HEK293 (cell line): ENCODE measurements at regions not wholly inside any gene's neighbourhood (a gene's known extent, or its start where the extent isn't known, plus 50 kb on each side); places are given as distances from the start of the nearest gene placed in this dataset.

Source experiments
- CTCF ChIA-PET: fragments of 350-600 bp; formaldehyde crosslinking; extraction: SDS; loops from one replicate; lab custom pipeline; 2021; ENCODE audit warnings: antibody characterized with exemption; lab: Yijun Ruan, JAX
- POLR2A ChIA-PET: fragments of 300-600 bp; formaldehyde crosslinking; extraction: SDS; loops from one replicate; lab custom pipeline; 2020; ENCODE audit warnings: antibody characterized with exemption, inconsistent platforms; lab: Yijun Ruan, JAX
- H3K27ac ChIP-seq: fragments of 200-500 bp; sonication (Bioruptor generic); 2 replicates; pipeline ENCODE4 v1.5.1; 2014; ENCODE audit warnings: low read depth, low read length, control low read depth, inconsistent platforms; ENCODE audit errors: extremely low read depth
- H3K36me3 ChIP-seq, 2 experiments: fragments of 200-500 bp in 1 of 2; sonication (Bioruptor generic) in 1 of 2; 1 replicate in 1 of 2; 2 replicates in 1 of 2; pipeline ENCODE4 v1.5.1; 2014 to 2017; ENCODE audit warnings: inconsistent platforms in 2 of 2, low read length in 2 of 2; ENCODE audit not compliant: control insufficient read depth in 2 of 2, insufficient read depth in 1 of 2
- H3K4me1 ChIP-seq: fragments of 200-500 bp; sonication (Bioruptor generic); 2 replicates; pipeline ENCODE4 v1.5.1; 2014; ENCODE audit warnings: mild to moderate bottlenecking, low read length, inconsistent platforms; ENCODE audit not compliant: control insufficient read depth, insufficient read depth
- H3K4me3 ChIP-seq: 2 replicates; pipeline ENCODE4 v1.5.1; 2011; ENCODE audit warnings: low read depth, mild to moderate bottlenecking, control low read depth, low read length, moderate library complexity
- H3K9me3 ChIP-seq: fragments of 200-500 bp; sonication (Bioruptor generic); 2 replicates; pipeline ENCODE4 v1.5.1; 2014; ENCODE audit warnings: low read depth, low read length, inconsistent platforms; ENCODE audit not compliant: control insufficient read depth, insufficient read depth
- HOXA7 ChIP-seq: sonication (generic); formaldehyde crosslinking; IDR thresholded peaks from 2 replicates; pipeline ENCODE4 v1.8.1; 2022; ENCODE audit warnings: missing genetic modification reagents, borderline replicate concordance
- KLF9 ChIP-seq: fragments of 450-650 bp; formaldehyde crosslinking; IDR thresholded peaks from 2 replicates; pipeline ENCODE4 v1.5.1; 2016; ENCODE audit warnings: missing biosample characterization, missing genetic modification characterization, low read depth
- WT1 ChIP-seq: fragments of 450-650 bp; formaldehyde crosslinking; IDR thresholded peaks from 2 replicates; pipeline ENCODE4 v1.5.1; 2016; ENCODE audit warnings: missing biosample characterization, missing genetic modification characterization
- ZBTB8A ChIP-seq: fragments of 450-650 bp; formaldehyde crosslinking; IDR thresholded peaks from 2 replicates; pipeline ENCODE4 v1.5.1; 2016; ENCODE audit warnings: missing biosample characterization, missing genetic modification characterization
- ZFP3 ChIP-seq: fragments of 450-650 bp; formaldehyde crosslinking; IDR thresholded peaks from 2 replicates; pipeline ENCODE4 v1.5.1; 2016; ENCODE audit warnings: low read depth, missing biosample characterization, missing genetic modification characterization
- ZNF157 ChIP-seq: fragments of 450-650 bp; formaldehyde crosslinking; IDR thresholded peaks from 2 replicates; pipeline ENCODE4 v1.5.1; 2016; ENCODE audit warnings: missing biosample characterization, missing genetic modification characterization
- ZNF175 ChIP-seq: fragments of 450-650 bp; formaldehyde crosslinking; IDR thresholded peaks from 2 replicates; pipeline ENCODE4 v1.5.1; 2016; ENCODE audit warnings: missing biosample characterization, missing genetic modification characterization
- ZNF211 ChIP-seq: fragments of 450-650 bp; formaldehyde crosslinking; IDR thresholded peaks from 2 replicates; pipeline ENCODE4 v1.5.1; 2016; ENCODE audit warnings: low read depth, missing biosample characterization, missing genetic modification characterization
- ZNF292 ChIP-seq: fragments of 450-650 bp; formaldehyde crosslinking; IDR thresholded peaks from 2 replicates; pipeline ENCODE4 v1.5.1; 2016; ENCODE audit warnings: low read depth, missing biosample characterization, missing genetic modification characterization, borderline replicate concordance
- ZNF311 ChIP-seq: fragments of 450-650 bp; formaldehyde crosslinking; IDR thresholded peaks from 2 replicates; pipeline ENCODE4 v1.5.1; 2017; ENCODE audit warnings: missing biosample characterization, missing genetic modification characterization, borderline replicate concordance
- ZNF521 ChIP-seq: fragments of 450-650 bp; formaldehyde crosslinking; IDR thresholded peaks from 2 replicates; pipeline ENCODE4 v1.5.1; 2017; ENCODE audit warnings: missing biosample characterization, mild to moderate bottlenecking, missing genetic modification characterization
- ZNF544 ChIP-seq: fragments of 450-650 bp; formaldehyde crosslinking; IDR thresholded peaks from 2 replicates; pipeline ENCODE4 v1.5.0; 2017; ENCODE audit warnings: missing biosample characterization, missing genetic modification characterization
- ZNF548 ChIP-seq: fragments of 450-650 bp; formaldehyde crosslinking; IDR thresholded peaks from 2 replicates; pipeline ENCODE4 v1.5.1; 2016; ENCODE audit warnings: missing biosample characterization, missing genetic modification characterization
- ZNF624 ChIP-seq: fragments of 450-650 bp; formaldehyde crosslinking; IDR thresholded peaks from 2 replicates; pipeline ENCODE4 v1.5.1; 2017; ENCODE audit warnings: missing biosample characterization, missing genetic modification characterization
- ZNF654 ChIP-seq: fragments of 450-650 bp; formaldehyde crosslinking; IDR thresholded peaks from 2 replicates; pipeline ENCODE4 v1.5.1; 2016; ENCODE audit warnings: low read depth, missing biosample characterization, missing genetic modification characterization
- ZNF664 ChIP-seq: fragments of 450-650 bp; formaldehyde crosslinking; IDR thresholded peaks from 2 replicates; pipeline ENCODE4 v1.5.1; 2016; ENCODE audit warnings: missing biosample characterization, missing genetic modification characterization
- ZSCAN23 ChIP-seq: fragments of 450-650 bp; formaldehyde crosslinking; IDR thresholded peaks from 2 replicates; pipeline ENCODE4 v1.5.1; 2016; ENCODE audit warnings: missing biosample characterization, missing genetic modification characterization
- ZSCAN30 ChIP-seq: fragments of 450-650 bp; IDR thresholded peaks from 2 replicates; pipeline ENCODE4 v1.5.1; 2018; ENCODE audit warnings: missing biosample characterization, mild to moderate bottlenecking, missing genetic modification characterization, moderate library complexity
- TF ChIP-seq, protein P1 (sequence below): fragments of 450-650 bp; formaldehyde crosslinking; optimal IDR thresholded peaks from 2 replicates; pipeline ENCODE3; 2016; ENCODE audit warnings: missing biosample characterization, mild to moderate bottlenecking, missing genetic modification characterization
- TF ChIP-seq, protein P2 (sequence below): fragments of 450-650 bp; formaldehyde crosslinking; IDR thresholded peaks from 2 replicates; pipeline ENCODE4 v1.5.1; 2016; ENCODE audit warnings: missing biosample characterization, missing genetic modification characterization
- TF ChIP-seq, protein P3 (sequence below): fragments of 450-650 bp; formaldehyde crosslinking; IDR thresholded peaks from 2 replicates; pipeline ENCODE4 v1.5.1; 2017; ENCODE audit warnings: missing biosample characterization, missing genetic modification characterization
- TF ChIP-seq, protein P4 (sequence below): fragments of 450-650 bp; formaldehyde crosslinking; IDR thresholded peaks from 2 replicates; pipeline ENCODE4 v1.5.1; 2016; ENCODE audit warnings: missing biosample characterization, missing genetic modification characterization

DNA sequence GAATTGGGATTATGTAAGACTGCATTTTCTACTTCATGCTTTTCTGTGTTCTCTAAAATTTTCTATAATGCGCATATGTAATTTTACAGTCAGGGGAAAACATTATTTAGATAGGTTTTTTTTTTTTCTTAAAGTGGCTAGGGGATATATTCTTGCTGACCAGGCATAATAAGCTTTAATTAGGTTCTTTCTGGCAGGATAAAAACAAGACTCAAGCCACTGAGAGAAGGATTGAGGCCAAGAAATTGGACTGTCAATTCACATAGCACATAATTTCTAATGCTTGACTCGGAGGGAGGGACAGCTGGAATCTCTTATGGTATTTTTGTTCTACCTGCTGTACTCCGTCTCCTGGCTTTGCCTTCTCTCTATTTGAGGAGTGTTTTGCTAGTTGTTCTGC lies 119.8 kb upstream of the NPVF start:
- Histone ChIP-seq H3K9me3 (no peaks in the 10 kb centered on the region), H3K36me3 (no peaks in the 10 kb centered on the region), H3K4me1 (no peaks in the 10 kb centered on the region), H3K27ac (no peak overlapping the region), H3K4me3 (no peak overlapping the region)
- TF ChIP-seq ZFP3 (tag by site-specific recombination) (no peak), ZNF544 (tag by site-specific recombination) (no peak), ZNF311 (tag by site-specific recombination) (no peak), ZNF292 (tag by site-specific recombination) (no peak), ZNF157 (no peak), ZNF624 (no peak), ZNF548 (no peak), ZSCAN23 (no peak), HOXA7 (no peak), ZNF175 (tag by site-specific recombination) (no peak), ZNF654 (tag by site-specific recombination) (no peak), ZNF521 (tag by site-specific recombination) (no peak), KLF9 (tag by site-specific recombination) (no peak), WT1 (no peak)
- TF ChIP-seq, protein P1, sequence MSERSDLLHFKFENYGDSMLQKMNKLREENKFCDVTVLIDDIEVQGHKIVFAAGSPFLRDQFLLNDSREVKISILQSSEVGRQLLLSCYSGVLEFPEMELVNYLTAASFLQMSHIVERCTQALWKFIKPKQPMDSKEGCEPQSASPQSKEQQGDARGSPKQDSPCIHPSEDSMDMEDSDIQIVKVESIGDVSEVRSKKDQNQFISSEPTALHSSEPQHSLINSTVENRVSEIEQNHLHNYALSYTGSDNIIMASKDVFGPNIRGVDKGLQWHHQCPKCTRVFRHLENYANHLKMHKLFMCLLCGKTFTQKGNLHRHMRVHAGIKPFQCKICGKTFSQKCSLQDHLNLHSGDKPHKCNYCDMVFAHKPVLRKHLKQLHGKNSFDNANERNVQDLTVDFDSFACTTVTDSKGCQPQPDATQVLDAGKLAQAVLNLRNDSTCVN, result no peak
- TF ChIP-seq, protein P2, sequence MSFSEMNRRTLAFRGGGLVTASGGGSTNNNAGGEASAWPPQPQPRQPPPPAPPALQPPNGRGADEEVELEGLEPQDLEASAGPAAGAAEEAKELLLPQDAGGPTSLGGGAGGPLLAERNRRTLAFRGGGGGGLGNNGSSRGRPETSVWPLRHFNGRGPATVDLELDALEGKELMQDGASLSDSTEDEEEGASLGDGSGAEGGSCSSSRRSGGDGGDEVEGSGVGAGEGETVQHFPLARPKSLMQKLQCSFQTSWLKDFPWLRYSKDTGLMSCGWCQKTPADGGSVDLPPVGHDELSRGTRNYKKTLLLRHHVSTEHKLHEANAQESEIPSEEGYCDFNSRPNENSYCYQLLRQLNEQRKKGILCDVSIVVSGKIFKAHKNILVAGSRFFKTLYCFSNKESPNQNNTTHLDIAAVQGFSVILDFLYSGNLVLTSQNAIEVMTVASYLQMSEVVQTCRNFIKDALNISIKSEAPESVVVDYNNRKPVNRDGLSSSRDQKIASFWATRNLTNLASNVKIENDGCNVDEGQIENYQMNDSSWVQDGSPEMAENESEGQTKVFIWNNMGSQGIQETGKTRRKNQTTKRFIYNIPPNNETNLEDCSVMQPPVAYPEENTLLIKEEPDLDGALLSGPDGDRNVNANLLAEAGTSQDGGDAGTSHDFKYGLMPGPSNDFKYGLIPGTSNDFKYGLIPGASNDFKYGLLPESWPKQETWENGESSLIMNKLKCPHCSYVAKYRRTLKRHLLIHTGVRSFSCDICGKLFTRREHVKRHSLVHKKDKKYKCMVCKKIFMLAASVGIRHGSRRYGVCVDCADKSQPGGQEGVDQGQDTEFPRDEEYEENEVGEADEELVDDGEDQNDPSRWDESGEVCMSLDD (tag by site-specific recombination), result no peak
- TF ChIP-seq, protein P3, sequence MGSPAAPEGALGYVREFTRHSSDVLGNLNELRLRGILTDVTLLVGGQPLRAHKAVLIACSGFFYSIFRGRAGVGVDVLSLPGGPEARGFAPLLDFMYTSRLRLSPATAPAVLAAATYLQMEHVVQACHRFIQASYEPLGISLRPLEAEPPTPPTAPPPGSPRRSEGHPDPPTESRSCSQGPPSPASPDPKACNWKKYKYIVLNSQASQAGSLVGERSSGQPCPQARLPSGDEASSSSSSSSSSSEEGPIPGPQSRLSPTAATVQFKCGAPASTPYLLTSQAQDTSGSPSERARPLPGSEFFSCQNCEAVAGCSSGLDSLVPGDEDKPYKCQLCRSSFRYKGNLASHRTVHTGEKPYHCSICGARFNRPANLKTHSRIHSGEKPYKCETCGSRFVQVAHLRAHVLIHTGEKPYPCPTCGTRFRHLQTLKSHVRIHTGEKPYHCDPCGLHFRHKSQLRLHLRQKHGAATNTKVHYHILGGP (tag by site-specific recombination), result no peak
- ChIA-PET POLR2A (no interaction called here), CTCF (interaction anchor here (0.7 kb wide), 1 partner anchor 43 kb away, joined by 3 read pairs; no protein-coding TSS in a partner anchor)

DNA sequence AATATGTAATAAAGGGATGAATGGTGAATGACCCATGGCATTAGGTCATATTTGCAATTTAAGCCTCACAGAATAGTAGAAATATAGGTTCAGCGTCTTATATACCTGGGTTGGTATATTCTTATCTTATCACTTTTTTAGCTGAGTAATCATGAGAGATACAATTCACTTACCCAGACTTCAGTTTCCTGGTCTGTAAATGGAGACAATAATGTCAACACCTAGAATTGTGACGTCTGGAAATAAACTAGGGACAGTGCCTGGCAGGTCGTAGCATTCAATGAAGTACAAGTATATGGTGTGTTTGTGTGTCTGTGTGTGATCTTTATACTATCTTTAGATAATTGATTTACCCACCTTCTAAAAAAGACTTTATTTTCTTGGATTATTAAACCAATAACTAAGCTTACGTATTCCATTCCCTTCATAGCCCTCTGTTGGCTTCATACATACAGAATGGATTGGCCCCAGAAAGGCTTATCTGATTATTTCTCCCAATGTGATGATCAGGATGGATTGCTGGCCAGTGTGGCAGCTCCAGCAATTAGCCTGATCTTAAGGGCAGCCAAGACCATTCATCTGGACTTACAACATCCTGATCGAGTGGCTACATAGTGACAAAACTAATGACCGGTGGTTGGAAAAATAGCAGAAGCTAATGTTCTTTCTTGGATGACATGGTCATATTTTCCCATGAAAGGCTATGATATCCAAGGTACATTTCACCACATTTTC lies 121.2 kb upstream of the NPVF start:
- POLR2A ChIA-PET, result no interaction called here
- Histone ChIP-seq H3K9me3 (no peaks in the 10 kb centered on the region), H3K36me3 (no peaks in the 10 kb centered on the region), H3K27ac (no peak overlapping the region)
- no peak for TF ChIP-seq ZNF211 (tag by site-specific recombination)
- TF ChIP-seq, protein P4, sequence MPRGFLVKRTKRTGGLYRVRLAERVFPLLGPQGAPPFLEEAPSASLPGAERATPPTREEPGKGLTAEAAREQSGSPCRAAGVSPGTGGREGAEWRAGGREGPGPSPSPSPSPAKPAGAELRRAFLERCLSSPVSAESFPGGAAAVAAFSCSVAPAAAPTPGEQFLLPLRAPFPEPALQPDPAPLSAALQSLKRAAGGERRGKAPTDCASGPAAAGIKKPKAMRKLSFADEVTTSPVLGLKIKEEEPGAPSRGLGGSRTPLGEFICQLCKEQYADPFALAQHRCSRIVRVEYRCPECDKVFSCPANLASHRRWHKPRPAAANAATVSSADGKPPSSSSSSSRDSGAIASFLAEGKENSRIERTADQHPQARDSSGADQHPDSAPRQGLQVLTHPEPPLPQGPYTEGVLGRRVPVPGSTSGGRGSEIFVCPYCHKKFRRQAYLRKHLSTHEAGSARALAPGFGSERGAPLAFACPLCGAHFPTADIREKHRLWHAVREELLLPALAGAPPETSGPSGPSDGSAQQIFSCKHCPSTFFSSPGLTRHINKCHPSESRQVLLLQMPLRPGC (tag by site-specific recombination), result no peak
- TF ChIP-seq ZSCAN30 (tag by site-specific recombination), result no peak
- TF ChIP-seq ZNF664, result no peak
- TF ChIP-seq ZBTB8A (tag by site-specific recombination), result no peak
- TF ChIP-seq, all 188 proteins: peak for 0
- Histone ChIP-seq H3K4me3 (no peak overlapping the region), H3K4me1 (no peaks in the 10 kb centered on the region)
- CTCF ChIA-PET, result interaction anchor here (0.8 kb wide), 1 partner anchor 26 kb away, joined by 4 read pairs; no protein-coding TSS in a partner anchor
